ENCODE measurements at regions not wholly inside any gene's neighbourhood (a gene's known extent, or its start where the extent isn't known, plus 50 kb on each side); places are given as distances from the start of the nearest gene placed in this dataset.
A peak's percentile ranks its signal among the peaks of the same experiment; 100 is the strongest.

DNA sequence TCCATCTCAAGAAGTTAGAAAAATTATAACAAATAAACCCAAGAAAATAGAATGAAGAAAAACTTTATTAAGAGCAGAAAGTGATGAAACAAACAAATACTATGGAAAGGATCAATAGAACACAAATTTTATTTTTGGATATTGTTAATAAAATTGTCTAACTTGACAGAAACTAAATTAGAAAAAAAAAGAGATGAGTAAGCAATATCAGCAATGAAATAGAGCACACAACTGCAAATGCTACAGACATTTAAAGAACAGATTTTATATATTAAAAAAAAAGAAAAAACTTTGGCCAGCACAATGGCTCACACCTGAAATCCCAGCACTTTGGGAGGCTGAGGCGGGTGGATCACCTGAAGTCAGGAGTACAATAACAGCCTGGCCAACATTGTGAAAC lies 628.0 kb downstream of the EPHA7 start:
- Histone ChIP-seq H3K4me3 (no peak overlapping the region), H3K27me3 (no peaks in the 10 kb centered on the region), H3K27ac (no peak overlapping the region), H3K36me3 (no peaks in the 10 kb centered on the region), H3K4me1 (no peaks in the 10 kb centered on the region), H3K9me3 (no peaks in the 10 kb centered on the region)
- ATAC-seq (ENCODE audit: low FRiP score in 2 of 2) (no peak), DNase-seq (no peak)
- no peak for TF ChIP-seq POLR2AphosphoS5 (IDR thresholded peaks at IDR 0.05)
- TF ChIP-seq, protein P1, sequence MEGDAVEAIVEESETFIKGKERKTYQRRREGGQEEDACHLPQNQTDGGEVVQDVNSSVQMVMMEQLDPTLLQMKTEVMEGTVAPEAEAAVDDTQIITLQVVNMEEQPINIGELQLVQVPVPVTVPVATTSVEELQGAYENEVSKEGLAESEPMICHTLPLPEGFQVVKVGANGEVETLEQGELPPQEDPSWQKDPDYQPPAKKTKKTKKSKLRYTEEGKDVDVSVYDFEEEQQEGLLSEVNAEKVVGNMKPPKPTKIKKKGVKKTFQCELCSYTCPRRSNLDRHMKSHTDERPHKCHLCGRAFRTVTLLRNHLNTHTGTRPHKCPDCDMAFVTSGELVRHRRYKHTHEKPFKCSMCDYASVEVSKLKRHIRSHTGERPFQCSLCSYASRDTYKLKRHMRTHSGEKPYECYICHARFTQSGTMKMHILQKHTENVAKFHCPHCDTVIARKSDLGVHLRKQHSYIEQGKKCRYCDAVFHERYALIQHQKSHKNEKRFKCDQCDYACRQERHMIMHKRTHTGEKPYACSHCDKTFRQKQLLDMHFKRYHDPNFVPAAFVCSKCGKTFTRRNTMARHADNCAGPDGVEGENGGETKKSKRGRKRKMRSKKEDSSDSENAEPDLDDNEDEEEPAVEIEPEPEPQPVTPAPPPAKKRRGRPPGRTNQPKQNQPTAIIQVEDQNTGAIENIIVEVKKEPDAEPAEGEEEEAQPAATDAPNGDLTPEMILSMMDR (IDR thresholded peaks at IDR 0.05) = no peak
- no peak for TF ChIP-seq POLR2A (IDR thresholded peaks at IDR 0.05)
- no peak for TF ChIP-seq EP300 (IDR thresholded peaks at IDR 0.05)
- 95 to 96% methylated on average over 1 of the region's 1 CpG for WGBS, 2 donors

- WGBS, 2 donors = 58 to 67% methylated on average over 3 of the region's 3 CpGs
Observed at GRCh38 chr6:92790381-92790780, 629.0 kb downstream of the EPHA7 start.

DNA sequence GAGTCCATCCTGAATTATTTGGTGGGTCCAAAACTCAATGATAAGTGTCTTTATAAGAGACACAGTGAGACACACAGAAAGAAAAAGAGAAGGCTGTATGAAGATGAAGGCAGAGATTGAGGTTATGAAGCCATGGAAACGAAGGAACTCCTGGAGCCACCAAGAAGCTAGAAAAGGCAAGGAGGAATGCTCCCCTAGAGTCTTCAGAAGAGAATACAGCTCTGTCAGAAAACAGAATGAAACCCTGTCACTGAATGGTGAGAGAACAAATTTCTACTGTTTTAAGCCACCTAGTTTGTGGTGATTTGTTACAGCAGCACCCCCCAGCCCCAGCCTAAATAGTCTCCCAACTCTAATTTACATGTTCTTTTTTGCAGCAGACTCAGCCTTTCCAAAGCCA lies 635.1 kb downstream of the EPHA7 start:
- Histone ChIP-seq H3K27me3 (no peaks in the 10 kb centered on the region), H3K27ac (no peak overlapping the region), H3K4me3 (no peak overlapping the region), H3K9me3 (no peaks in the 10 kb centered on the region), H3K36me3 (no peaks in the 10 kb centered on the region), H3K4me1 (no peaks in the 10 kb centered on the region)
- no peak for ATAC-seq (ENCODE audit: low FRiP score in 2 of 2)
- TF ChIP-seq POLR2A (IDR thresholded peaks at IDR 0.05) (no peak), POLR2AphosphoS5 (IDR thresholded peaks at IDR 0.05) (no peak), EP300 (IDR thresholded peaks at IDR 0.05) (no peak)
- TF ChIP-seq, protein P1 (IDR thresholded peaks at IDR 0.05) = no peak
- no peak for DNase-seq
- WGBS, 2 donors = 78% methylated on average over 1 of the region's 1 CpG

More at GRCh38 chr6:92790381-92790780, 629.0 kb downstream of the EPHA7 start:
- H3K27me3 ChIP-seq = no peaks in the 10 kb centered on the region
- no peak overlapping the region for H3K4me3 ChIP-seq
- TF ChIP-seq POLR2A (IDR thresholded peaks at IDR 0.05) (no peak), POLR2AphosphoS5 (IDR thresholded peaks at IDR 0.05) (no peak), EP300 (IDR thresholded peaks at IDR 0.05) (no peak)
- TF ChIP-seq, protein P1 (IDR thresholded peaks at IDR 0.05) = no peak
- ATAC-seq (ENCODE audit: low FRiP score in 2 of 2) (no peak), DNase-seq (no peak)
- no peak overlapping the region for H3K27ac ChIP-seq
- no peaks in the 10 kb centered on the region for H3K36me3 ChIP-seq
- no peaks in the 10 kb centered on the region for H3K4me1 ChIP-seq
- no peaks in the 10 kb centered on the region for H3K9me3 ChIP-seq

GRCh38 chr6:92779746-92780145 lies 639.6 kb downstream of the EPHA7 start:
- Histone ChIP-seq H3K36me3 (no peaks in the 10 kb centered on the region), H3K4me3 (no peak overlapping the region), H3K27ac (no peak overlapping the region), H3K27me3 (no peaks in the 10 kb centered on the region), H3K9me3 (no peaks in the 10 kb centered on the region), H3K4me1 (no peaks in the 10 kb centered on the region)
- WGBS, 2 donors = 25 to 27% methylated on average over 1 of the region's 1 CpG
- DNase-seq (peak in 1 of 2 donors; percentile 30), ATAC-seq (ENCODE audit: low FRiP score in 2 of 2) (peak in 1 of 2 donors; percentile 32)
- TF ChIP-seq, protein P1 (IDR thresholded peaks at IDR 0.05) = no peak
- TF ChIP-seq EP300 (IDR thresholded peaks at IDR 0.05) (no peak), POLR2A (IDR thresholded peaks at IDR 0.05) (no peak), POLR2AphosphoS5 (IDR thresholded peaks at IDR 0.05) (no peak)

- DNase-seq = no peak
- no peaks in the 10 kb centered on the region for H3K27me3 ChIP-seq
- H3K9me3 ChIP-seq = no peaks in the 10 kb centered on the region
- no peak overlapping the region for H3K4me3 ChIP-seq
- 25 to 28% methylated on average over 1 of the region's 1 CpG for whole genome bisulfite sequencing, 2 donors
- no peak for ATAC-seq (ENCODE audit: low FRiP score in 2 of 2)
- TF ChIP-seq, protein P1 (IDR thresholded peaks at IDR 0.05) = peak in 4 of 6 experiments; percentile 15 to 37 (median 26)
- no peak for TF ChIP-seq EP300 (IDR thresholded peaks at IDR 0.05)
- H3K36me3 ChIP-seq = no peaks in the 10 kb centered on the region
- no peaks in the 10 kb centered on the region for H3K4me1 ChIP-seq
- H3K27ac ChIP-seq = no peak overlapping the region
Observed at GRCh38 chr6:92777146-92777740, 642.1 kb downstream of the EPHA7 start.

Measured in upper lobe of left lung (tissue), 6 donors.